Neuronal stem cell (in vitro differentiated cells): ENCODE measurements at regions not wholly inside any gene's neighbourhood (a gene's known extent, or its start where the extent isn't known, plus 50 kb on each side); places are given as distances from the start of the nearest gene placed in this dataset.

Experiments
- DNase-seq: peaks from one replicate; pipeline ENCODE4 v3.0.0-alpha.2; 2013; ENCODE audit warnings: low spot score
- H2AFZ ChIP-seq: one replicate; pipeline ENCODE4 v1.6.1; 2013; ENCODE audit warnings: mild to moderate bottlenecking, low read length, inconsistent platforms
- H2AK5ac ChIP-seq: 2 replicates; pipeline ENCODE4 v1.6.1; 2013; ENCODE audit warnings: low read depth, mild to moderate bottlenecking, inconsistent platforms, low read length, moderate library complexity, mixed read lengths
- H2BK120ac ChIP-seq: 2 replicates; pipeline ENCODE4 v1.6.1; 2013; ENCODE audit warnings: low read depth, mild to moderate bottlenecking, inconsistent platforms, low read length, moderate library complexity, mixed read lengths
- H2BK12ac ChIP-seq: one replicate; pipeline ENCODE4 v1.6.1; 2013; ENCODE audit warnings: low read length, inconsistent platforms
- H2BK15ac ChIP-seq: 2 replicates; pipeline ENCODE4 v1.6.1; 2013; ENCODE audit warnings: mild to moderate bottlenecking, low read length, inconsistent platforms, mixed read lengths
- H2BK5ac ChIP-seq: one replicate; pipeline ENCODE4 v1.6.1; 2013; ENCODE audit warnings: inconsistent platforms, mild to moderate bottlenecking, low read length, moderate library complexity
- H3K14ac ChIP-seq: one replicate; pipeline ENCODE4 v1.6.1; 2013; ENCODE audit warnings: low read length, inconsistent platforms
- H3K18ac ChIP-seq: 2 replicates; pipeline ENCODE4 v1.6.1; 2013; ENCODE audit warnings: low read length, inconsistent platforms
- H3K23ac ChIP-seq: 2 replicates; pipeline ENCODE4 v1.6.1; 2013; ENCODE audit warnings: low read depth, mild to moderate bottlenecking, mixed read lengths, low read length, inconsistent platforms; ENCODE audit not compliant: poor library complexity
- H3K27ac ChIP-seq: replicated peaks from 3 replicates; pipeline ENCODE4 v1.5.1; 2013; ENCODE audit warnings: low read length, inconsistent platforms
- H3K27me3 ChIP-seq, 3 experiments: 2 replicates each; pipeline ENCODE4 v1.6.1; 2013; ENCODE audit warnings: low read length in 3 of 3, mild to moderate bottlenecking in 2 of 3, inconsistent platforms in 1 of 3, low read depth in 1 of 3, mixed read lengths in 1 of 3, moderate library complexity in 1 of 3; ENCODE audit not compliant: control insufficient read depth in 3 of 3, insufficient read depth in 3 of 3
- H3K36me3 ChIP-seq, 2 donors: replicated peaks in 1 of 2; 2 replicates each; pipeline ENCODE4 v1.6.1; 2013; ENCODE audit warnings: low read length in 2 of 2; ENCODE audit not compliant: control insufficient read depth in 2 of 2, insufficient read depth in 2 of 2
- H3K4ac ChIP-seq: 2 replicates; pipeline ENCODE4 v1.6.1; 2013; ENCODE audit warnings: inconsistent platforms, mild to moderate bottlenecking, low read length, moderate library complexity
- H3K4me1 ChIP-seq, 2 donors: 1 replicate in 1 of 2; 2 replicates in 1 of 2; pipeline ENCODE4 v1.6.1; 2013; ENCODE audit warnings: low read length in 2 of 2, low read depth in 1 of 2; ENCODE audit not compliant: control insufficient read depth in 2 of 2, insufficient read depth in 1 of 2
- H3K4me2 ChIP-seq: one replicate; pipeline ENCODE4 v1.6.1; 2013; ENCODE audit warnings: mild to moderate bottlenecking, low read length, inconsistent platforms; ENCODE audit not compliant: insufficient read depth, poor library complexity, severe bottlenecking
- H3K4me3 ChIP-seq, 2 donors: 2 replicates each; pipeline ENCODE4 v1.5.1; 2013; ENCODE audit warnings: low read length in 2 of 2, mild to moderate bottlenecking in 2 of 2, inconsistent platforms in 1 of 2, moderate library complexity in 1 of 2
- H3K79me1 ChIP-seq: one replicate; pipeline ENCODE4 v1.6.1; 2013; ENCODE audit warnings: low read depth, mild to moderate bottlenecking, inconsistent platforms, low read length, moderate library complexity
- H3K9ac ChIP-seq: one replicate; pipeline ENCODE4 v1.6.1; 2013; ENCODE audit warnings: mild to moderate bottlenecking, low read depth, low read length, inconsistent platforms; ENCODE audit not compliant: poor library complexity
- H3K9me3 ChIP-seq, 2 donors: replicated peaks in 1 of 2; 2 replicates each; pipeline versions ENCODE3 to v1.6.1; 2013; ENCODE audit warnings: low read length in 2 of 2, mild to moderate bottlenecking in 2 of 2, inconsistent platforms in 1 of 2, low read depth in 1 of 2, mixed read lengths in 1 of 2, moderate library complexity in 1 of 2; ENCODE audit not compliant: control insufficient read depth in 2 of 2, insufficient read depth in 1 of 2
- H4K8ac ChIP-seq: one replicate; pipeline ENCODE4 v1.6.1; 2013; ENCODE audit warnings: low read depth, mild to moderate bottlenecking, inconsistent platforms, low read length, moderate library complexity
- H4K91ac ChIP-seq: one replicate; pipeline ENCODE4 v1.6.1; 2013; ENCODE audit warnings: low read length, low read depth, mild to moderate bottlenecking, inconsistent platforms; ENCODE audit not compliant: poor library complexity
- WGBS, 2 donors: extraction: QIAGEN DNeasy Blood & Tissue Kit; methylation state at CpG; one replicate each; pipeline ENCODE4 v1.1.7; 2013; ENCODE audit warnings: missing lambda C conversion rate in 2 of 2, mixed read lengths in 1 of 2; ENCODE audit not compliant: insufficient read length in 2 of 2, insufficient replicate concordance in 1 of 2; ENCODE audit errors: extremely low coverage in 2 of 2; 5-methylcytosine and 5-hydroxymethylcytosine counted together

- Histone ChIP-seq H2BK120ac (no peak overlapping the region), H2AK5ac (no peak overlapping the region), H3K9ac (no peak overlapping the region), H4K91ac (no peak overlapping the region), H3K14ac (no peak overlapping the region), H3K4me2 (no peak overlapping the region), H3K27me3 (no peaks in the 10 kb centered on the region), H3K36me3 (no peaks in the 10 kb centered on the region), H2BK15ac (no peak overlapping the region), H2BK12ac (no peak overlapping the region), H3K9me3 (peaks cover 0 to 80% of the 10 kb centered on the region in 2 donors), H2BK5ac (no peak overlapping the region), H3K4ac (no peak overlapping the region), H3K27ac (no peak overlapping the region), H3K4me1 (no peaks in the 10 kb centered on the region), H4K8ac (no peak overlapping the region), H3K4me3 (peak overlapping the region in 1 of 2 donors; percentile 34), H3K18ac (no peak overlapping the region), H2AFZ (no peak overlapping the region), H3K23ac (no peak overlapping the region), H3K79me1 (no peaks in the 10 kb centered on the region)
- no CpG with 5 or more reads among the region's 2 CpGs for WGBS, 2 donors
- DNase-seq: no peak
Observed at GRCh38 chr13:18959229-18959628, 222.4 kb downstream of the TUBA3C start.

- Histone ChIP-seq H2AFZ (no peak overlapping the region), H3K9ac (no peak overlapping the region), H2BK5ac (no peak overlapping the region), H2AK5ac (no peak overlapping the region), H3K27me3 (no peaks in the 10 kb centered on the region), H4K8ac (no peak overlapping the region), H3K4me2 (no peak overlapping the region), H3K14ac (no peak overlapping the region), H3K4ac (no peak overlapping the region), H2BK12ac (no peak overlapping the region), H3K27ac (no peak overlapping the region), H3K79me1 (no peaks in the 10 kb centered on the region), H2BK120ac (no peak overlapping the region), H3K23ac (no peak overlapping the region), H3K36me3 (no peaks in the 10 kb centered on the region), H3K4me1 (no peaks in the 10 kb centered on the region), H3K4me3 (no peak overlapping the region), H3K18ac (no peak overlapping the region), H3K9me3 (peaks cover 0 to 87% of the 10 kb centered on the region in 2 donors), H2BK15ac (no peak overlapping the region), H4K91ac (no peak overlapping the region)
- DNase-seq: no peak
- WGBS, 2 donors: 98 to 100% methylated on average over 1 to 4 of the region's 4 CpGs
Observed at GRCh38 chr13:18956473-18957078, 225.0 kb downstream of the TUBA3C start.

DNA sequence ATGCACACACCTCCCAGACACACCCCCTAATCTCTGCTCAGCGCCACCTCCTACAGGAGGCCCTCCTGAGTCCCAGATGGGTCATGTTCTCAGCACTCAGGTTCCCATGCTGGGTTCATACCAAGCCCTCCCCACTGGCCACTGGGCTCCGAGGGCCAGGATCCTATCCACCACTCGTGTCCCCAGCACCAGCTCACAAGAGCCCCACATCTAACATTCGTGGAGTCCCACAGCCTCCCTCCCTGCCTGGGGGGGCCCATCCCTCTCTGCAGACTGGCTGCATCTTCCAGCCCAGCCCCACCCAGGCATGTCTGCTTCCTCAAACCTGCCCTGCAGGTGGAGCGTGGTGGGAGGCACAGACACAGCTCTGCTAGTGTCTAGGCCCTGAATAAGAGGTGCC lies 227.4 kb downstream of the TUBA3C start:
- H3K4me2 ChIP-seq: no peak overlapping the region
- no peak overlapping the region for H2AK5ac ChIP-seq
- H2BK15ac ChIP-seq: no peak overlapping the region
- peaks cover 0 to 2% (median 0%) of the 10 kb centered on the region in 3 experiments for H3K27me3 ChIP-seq
- H3K36me3 ChIP-seq: no peaks in the 10 kb centered on the region
- no peaks in the 10 kb centered on the region for H3K79me1 ChIP-seq
- H2AFZ ChIP-seq: no peak overlapping the region
- no peak overlapping the region for H2BK5ac ChIP-seq
- no peak overlapping the region for H3K4ac ChIP-seq
- no peak overlapping the region for H3K14ac ChIP-seq
- no peak overlapping the region for H3K4me3 ChIP-seq
- H4K8ac ChIP-seq: no peak overlapping the region
- no peaks in the 10 kb centered on the region for H3K4me1 ChIP-seq
- H2BK12ac ChIP-seq: no peak overlapping the region
- no CpG with 5 or more reads among the region's 5 CpGs for WGBS, 2 donors
- no peak overlapping the region for H4K91ac ChIP-seq
- no peak overlapping the region for H3K18ac ChIP-seq
- H3K9ac ChIP-seq: peak overlapping the region; percentile 27
- H3K9me3 ChIP-seq: peaks cover 0 to 83% of the 10 kb centered on the region in 2 donors
- no peak overlapping the region for H3K27ac ChIP-seq
- DNase-seq: no peak
- no peak overlapping the region for H2BK120ac ChIP-seq
- peak overlapping the region; percentile 23 for H3K23ac ChIP-seq

DNA sequence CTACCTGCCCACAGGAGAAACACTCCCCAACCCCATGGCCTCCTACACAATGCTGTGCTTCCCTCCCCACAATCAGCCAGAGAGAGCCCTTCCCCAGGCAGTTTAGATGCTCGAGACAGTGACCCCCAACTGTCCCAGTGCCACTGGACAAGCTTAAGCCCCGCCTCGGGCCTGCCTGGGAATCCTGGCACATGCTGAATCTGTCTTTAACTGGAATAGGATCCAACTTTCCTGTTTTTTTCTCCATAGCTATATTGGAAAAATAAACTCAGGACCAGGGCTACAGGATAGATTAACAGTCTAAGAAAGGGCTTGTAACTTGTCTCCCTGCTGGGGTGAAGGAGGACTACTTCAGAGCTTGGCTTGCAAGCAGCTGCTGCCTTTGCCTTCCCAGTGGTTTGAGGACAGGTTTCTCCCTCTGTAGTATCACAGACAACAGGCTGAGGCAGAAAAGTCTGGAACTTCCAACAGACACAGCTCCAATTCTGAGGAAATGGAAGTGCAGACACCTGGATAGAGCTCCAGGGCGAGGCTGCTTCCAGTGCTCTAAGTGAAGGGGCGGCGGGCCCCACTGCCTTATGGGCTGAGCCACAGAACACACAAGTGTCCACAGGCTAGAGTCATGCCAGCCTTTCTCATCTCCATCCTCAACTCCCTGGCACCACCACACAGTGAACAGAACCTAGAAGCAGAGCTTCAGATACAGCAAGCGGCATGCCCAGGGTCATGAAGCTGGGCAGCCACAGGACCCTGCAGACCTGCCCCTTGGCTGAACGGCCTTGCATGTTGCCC lies 228.3 kb downstream of the TUBA3C start:
- H4K91ac ChIP-seq: no peak overlapping the region
- no CpG with 5 or more reads among the region's 8 CpGs for WGBS, 2 donors

More for the DNA sequence above, 228.3 kb downstream of the TUBA3C start:
- Histone ChIP-seq H3K4me3 (peak overlapping the region in 1 of 2 donors; percentile 32), H2BK12ac (no peak overlapping the region), H2AFZ (no peak overlapping the region), H3K27ac (no peak overlapping the region), H2BK120ac (no peak overlapping the region), H3K4ac (no peak overlapping the region), H3K79me1 (no peaks in the 10 kb centered on the region), H3K27me3 (peaks cover 0 to 2% (median 0%) of the 10 kb centered on the region in 3 experiments), H2AK5ac (no peak overlapping the region), H4K8ac (no peak overlapping the region), H3K9ac (no peak overlapping the region), H2BK15ac (no peak overlapping the region), H3K4me1 (no peaks in the 10 kb centered on the region), H3K4me2 (no peak overlapping the region), H3K36me3 (no peaks in the 10 kb centered on the region), H3K23ac (no peak overlapping the region), H3K9me3 (peaks cover 0 to 83% of the 10 kb centered on the region in 2 donors), H3K18ac (no peak overlapping the region), H2BK5ac (no peak overlapping the region), H3K14ac (no peak overlapping the region)
- no peak for DNase-seq
